ENCODE measurements at regions not wholly inside any gene's neighbourhood (a gene's known extent, or its start where the extent isn't known, plus 50 kb on each side); places are given as distances from the start of the nearest gene placed in this dataset.

DNA sequence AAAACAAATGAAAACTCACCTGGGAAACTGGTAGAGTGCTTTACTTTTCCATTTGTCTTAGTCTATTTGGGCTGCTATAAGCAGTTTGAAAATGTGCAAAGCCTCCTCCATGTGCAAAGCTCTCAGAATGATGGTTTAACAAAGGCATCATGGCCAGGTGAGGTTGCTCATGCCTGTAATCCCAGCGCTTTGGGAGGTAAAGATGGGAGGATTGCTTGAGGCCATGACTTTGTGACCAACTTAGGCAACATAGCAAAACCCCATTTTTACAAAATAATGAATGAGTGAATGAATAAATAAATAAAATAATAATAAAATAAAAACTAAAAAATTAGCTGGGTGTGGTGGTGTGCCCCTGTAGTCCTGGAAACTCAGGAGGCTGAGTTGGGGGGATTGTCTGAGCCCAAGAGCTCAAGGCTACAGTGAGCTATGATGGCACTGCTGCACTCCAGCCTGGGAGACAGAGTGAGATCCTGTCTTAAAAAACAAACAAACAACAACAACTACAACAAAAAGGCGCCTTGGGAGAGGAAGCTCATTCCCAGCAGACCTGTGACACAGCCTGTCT lies 71.8 kb downstream of the MYCN start:
- DNase-seq (ENCODE audit: low read depth, low spot score), result no peak

DNA sequence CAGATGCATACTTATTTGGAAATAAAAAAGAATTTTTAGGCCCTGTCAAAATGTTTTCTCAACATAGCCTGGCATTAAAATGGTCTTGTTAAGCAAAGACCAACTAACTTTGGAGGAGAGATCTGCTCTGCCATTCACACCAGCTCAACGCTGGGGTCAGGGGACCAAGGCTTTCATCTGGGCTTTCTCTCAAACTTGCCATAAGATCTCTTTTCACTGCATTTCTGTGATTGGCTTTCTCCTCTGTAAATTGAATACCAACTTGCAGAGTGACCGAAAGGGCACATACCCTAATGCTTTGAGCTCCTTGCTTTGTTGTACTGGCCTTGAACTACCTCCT lies 71.2 kb downstream of the MYCN start:
- DNase-seq (ENCODE audit: low read depth, low spot score), result no peak

DNA sequence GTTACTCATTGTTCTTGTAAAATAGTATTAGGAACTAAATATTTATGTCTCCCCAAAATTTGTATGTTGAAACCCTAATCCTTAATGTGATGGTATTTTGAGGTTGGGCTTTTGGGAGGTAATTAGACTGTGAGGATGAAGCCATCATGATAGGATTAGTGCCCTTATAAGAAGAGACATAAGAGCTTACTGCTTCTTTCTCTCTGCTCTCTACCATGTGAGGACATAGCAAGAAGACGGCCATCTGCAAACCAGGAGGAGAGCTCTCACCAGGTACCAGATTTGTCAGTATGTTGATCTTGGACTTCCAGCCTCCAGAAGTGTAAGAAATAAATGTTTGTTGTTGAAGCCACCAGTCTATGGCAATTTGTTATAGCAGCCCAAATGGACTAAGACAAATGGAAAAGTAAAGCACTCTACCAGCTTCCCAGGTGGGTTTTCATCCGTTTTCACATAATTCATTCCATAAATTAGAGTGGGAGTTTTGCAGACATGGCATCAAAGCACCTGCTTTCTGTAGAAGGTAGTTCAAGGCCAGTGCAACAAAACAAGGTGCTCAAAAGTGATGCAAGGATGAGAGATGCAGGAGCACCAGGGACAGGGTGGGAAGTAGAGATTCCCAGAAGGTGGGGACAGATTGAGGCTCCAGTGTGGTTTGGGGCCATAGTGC lies 70.7 kb downstream of the MYCN start:
- no peak for DNase-seq (ENCODE audit: low read depth, low spot score)

DNA sequence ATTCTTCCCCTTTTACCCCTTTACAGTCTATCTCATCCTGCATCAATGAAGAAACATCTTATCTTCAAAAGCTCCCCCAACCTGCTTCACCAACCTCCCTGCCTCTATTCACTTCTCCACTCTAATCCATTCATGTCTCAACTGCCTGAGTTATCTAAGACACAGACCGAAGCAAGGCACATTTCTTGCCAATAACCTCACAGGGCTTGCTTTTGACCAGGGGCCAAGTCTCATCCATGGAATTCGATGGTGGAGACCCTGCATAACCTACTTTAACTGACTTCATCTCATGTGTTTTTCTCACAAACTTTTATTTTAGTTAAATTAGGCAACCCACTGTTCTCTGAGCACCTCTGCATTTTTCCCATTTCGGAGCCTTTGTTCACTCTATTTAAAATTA lies 69.7 kb downstream of the MYCN start:
- DNase-seq (ENCODE audit: low read depth, low spot score), result no peak

DNA sequence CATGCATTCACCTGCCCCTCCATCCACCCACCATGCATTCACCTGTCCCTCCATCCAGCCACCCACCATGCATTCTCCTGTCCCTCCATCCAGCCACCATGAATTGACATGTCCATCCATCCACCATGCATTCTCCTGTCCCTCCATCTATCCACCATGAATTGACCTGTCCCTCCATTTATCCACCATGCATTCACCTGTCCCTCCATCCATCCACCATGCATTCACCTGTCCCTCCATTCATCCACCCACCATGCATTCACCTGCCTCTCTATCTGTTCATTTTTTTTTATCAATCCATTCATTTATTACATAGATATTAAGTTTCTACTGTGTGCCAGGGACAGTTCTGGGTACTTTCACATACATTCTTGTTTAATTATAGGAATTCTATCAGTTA lies 69.2 kb downstream of the MYCN start:
- no peak for DNase-seq (ENCODE audit: low read depth, low spot score)

DNA sequence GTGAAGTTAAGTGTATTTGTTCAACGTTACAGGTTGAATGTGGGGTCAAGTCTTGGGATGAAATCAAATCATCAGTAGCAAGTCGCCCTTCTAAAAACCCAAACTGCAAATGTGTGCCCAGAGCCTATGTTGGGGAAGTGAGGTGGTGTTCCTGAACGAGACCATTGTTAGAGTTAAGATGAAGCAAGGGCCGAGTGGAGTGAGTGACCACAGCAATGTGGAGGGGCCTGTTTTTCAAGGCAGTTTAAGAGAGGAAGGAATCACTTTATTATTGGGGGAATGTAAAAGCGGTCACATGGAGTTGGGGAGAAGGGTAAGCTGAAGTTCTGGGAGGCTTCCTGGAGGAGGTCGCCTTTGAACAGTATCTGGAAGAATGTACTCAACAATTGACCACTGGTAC lies 68.5 kb downstream of the MYCN start:
- no peak for DNase-seq (ENCODE audit: low read depth, low spot score)

DNA sequence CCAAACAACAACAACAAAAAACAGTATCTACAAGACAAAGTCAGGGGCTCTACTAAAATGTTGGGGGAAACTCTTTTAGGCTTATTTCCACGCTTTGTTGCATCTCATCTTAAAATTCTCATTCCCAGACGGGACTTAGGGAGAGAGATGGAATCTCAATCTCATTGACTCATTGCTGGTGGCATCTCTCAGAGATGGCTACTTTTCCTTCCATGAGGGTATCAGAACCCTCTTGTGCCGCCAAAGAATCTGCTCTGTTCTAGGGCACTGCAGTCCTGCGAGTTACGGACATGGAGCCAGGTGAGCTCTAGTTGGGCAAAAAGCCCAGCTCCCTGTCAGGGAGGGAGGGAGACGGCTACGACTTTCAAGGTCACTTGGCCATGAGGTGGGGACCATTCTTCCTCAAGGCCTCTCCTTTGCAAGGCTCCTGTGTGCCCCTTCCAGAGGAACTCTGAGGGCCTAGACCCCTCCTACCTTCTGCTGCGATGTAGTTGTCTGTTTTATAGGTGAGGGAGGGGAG lies 68.0 kb downstream of the MYCN start:
- no peak for DNase-seq (ENCODE audit: low read depth, low spot score)

DNA sequence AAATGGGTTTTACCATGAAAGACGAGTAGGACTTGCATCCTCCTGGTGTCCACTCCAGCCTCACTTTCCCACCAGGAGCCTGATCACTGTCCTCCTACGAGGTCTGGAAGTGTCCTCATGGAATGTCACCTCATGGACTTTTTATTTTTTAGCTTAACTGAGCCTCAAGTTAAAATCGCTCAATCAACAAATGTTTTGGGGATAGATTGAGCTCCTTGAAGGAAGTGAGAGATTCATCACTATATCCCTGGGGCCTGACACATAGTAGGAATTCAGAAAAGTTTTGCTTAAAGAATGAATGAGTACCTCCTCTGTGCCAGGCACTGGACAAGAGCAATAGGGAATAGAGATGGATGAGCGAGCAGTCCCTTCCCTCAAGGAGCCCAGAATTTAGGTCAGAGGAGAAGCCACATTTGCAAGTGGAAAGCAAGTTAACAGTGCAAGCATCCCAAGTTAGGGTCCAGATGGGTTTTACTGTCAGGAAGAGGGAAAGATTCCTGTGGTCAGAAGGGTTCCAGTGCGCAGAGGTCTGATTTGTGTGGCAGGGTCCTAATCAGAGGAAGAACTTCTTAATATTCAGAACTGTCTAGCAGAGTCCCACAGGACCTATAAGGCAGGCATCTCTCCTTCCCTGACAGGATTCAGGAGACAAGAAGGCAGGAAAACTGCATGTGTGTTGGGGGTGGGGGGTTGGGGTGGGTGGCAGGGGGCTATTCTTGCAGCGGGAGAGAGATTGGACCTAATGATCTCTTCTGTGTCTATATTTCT lies 67.0 kb downstream of the MYCN start:
- no peak for DNase-seq (ENCODE audit: low read depth, low spot score)

DNA sequence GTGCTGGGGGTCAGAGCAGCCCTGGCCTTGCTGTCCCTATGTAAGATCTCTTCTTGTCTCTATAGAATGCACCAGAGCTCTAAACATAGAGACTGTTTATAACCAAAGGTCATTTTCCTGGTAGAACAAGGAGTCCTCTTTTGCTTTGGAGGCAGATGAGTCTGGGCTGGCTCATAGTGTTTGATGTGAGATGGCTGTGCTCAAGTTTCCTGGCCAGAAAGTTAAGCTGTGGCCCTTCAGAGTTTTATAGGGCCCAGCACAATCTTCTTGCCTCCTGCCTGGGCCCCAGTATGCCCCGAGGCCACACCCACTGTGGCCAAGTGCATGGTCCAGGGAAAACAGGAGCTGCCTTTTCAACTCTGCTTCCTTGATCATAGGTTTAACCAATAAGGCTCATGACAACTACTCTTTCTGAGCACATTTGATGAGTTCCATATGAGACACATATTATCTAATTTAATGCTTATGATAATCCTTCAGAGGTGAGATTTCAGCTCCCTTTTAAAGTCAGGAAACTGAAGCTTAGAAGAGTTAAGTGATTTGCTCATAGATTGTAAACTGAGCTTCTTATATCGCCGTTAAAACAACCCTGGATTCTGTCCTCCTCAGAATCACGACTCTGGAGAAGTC lies 66.3 kb downstream of the MYCN start:
- DNase-seq (ENCODE audit: low read depth, low spot score), result no peak

DNA sequence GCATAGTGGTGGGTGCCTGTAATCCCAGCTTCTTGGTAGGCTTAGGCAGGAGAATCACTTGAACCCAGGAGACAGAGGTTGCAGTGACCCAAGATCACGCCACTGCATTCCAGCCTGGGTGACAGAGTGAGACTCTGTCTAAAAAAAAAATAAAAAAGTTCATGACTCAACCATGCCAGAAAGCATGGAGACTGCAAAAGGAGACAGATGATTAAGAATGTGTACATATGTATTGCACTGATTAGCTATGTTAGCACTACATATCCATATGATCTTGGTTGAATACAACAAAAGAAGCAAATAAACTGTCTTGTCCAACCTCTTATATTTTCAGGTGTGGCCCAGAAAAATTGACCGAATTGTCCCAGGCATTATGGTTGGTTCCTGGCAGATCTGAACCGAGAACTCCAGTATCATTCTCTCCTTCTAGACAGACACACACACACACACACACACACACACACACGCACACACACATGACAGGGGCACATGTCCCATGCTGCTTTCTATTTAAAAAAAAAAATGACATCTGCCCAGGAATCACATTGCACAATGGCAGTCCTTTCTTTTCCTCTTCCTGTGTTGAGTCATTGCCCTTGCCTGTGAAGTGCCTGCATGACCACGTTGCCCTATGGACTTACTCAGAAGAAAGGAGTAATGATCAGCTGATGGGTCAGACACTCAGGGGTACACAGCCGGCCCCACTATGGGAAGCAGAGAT lies 65.6 kb downstream of the MYCN start:
- DNase-seq (ENCODE audit: low read depth, low spot score), result no peak

DNA sequence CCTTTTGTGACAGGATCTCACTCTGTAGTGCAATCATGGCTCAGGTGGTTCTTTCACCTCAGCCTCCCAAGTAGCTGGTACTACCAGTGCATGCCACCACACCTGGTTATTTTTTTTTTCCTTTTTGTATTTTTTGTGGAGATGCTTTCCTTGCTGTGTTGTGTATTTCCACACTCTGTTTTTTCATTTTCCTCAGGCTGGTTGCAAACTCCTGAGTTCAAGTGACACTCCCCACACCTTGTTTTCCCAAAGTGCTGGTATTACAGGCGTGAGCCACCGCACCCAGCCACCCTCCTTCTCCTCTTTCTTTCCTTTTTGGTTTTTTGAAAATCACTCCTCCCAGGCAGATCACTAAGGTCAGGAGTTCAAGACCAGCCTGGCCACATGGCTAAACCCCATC lies 65.0 kb downstream of the MYCN start:
- no peak for DNase-seq (ENCODE audit: low read depth, low spot score)

DNA sequence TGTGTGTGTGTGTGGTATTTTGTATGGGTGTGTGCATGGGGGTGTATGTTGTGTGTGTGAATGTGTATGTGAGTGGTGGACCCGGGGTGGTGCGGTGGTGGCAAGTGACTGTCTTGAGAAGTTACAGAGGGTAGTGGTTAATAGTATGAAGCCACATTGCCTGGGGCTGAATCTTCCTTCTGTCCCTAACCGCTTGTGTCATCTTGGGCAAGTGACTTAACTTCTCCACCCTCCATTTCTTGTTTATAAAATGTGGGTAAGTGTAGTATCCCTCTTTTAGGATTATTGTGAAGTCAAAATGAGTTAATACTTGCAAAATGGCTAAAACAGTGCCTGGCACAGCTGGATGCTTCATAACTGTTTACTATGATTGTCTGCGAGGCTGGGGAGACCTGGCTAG lies 63.5 kb downstream of the MYCN start:
- DNase-seq (ENCODE audit: low read depth, low spot score), result no peak

DNA sequence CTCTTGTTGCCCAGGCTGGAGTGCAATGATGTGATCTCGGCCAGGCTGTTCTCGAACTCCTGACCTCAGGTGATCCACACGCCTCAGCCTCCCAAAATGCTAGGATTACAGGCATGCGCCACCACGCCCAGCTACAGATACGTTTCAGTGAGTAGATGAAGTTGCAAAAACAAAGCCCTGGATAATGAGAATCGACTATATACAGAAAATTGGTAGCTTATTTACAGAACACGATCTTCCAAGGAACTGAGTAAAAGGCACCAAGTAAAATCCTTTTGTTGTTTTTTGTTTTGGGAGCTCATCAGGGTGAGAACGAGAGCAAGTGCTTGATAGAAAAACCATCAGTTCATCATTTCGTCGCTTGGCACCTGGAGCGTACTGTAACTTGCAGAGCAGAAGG lies 62.8 kb downstream of the MYCN start:
- DNase-seq (ENCODE audit: low read depth, low spot score), result no peak

DNA sequence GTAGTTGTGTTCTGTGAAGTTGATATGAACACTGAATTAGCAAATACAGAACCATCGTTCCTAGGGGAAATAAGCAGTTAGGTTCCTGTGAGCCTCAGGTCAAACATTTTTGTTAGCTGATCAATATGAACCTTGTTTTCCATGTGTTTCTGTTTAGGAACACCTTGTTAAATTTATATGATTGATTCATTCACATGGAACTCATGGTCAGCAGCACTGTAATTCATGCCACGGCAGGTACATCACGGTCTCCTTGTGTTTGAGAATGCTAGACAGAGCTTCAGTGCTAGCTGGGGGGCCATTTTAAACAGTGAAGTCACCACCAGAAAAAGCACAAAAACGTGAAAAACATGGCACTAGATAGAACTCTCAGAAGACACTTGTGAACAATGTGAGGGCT lies 62.2 kb downstream of the MYCN start:
- no peak for DNase-seq (ENCODE audit: low read depth, low spot score)

DNA sequence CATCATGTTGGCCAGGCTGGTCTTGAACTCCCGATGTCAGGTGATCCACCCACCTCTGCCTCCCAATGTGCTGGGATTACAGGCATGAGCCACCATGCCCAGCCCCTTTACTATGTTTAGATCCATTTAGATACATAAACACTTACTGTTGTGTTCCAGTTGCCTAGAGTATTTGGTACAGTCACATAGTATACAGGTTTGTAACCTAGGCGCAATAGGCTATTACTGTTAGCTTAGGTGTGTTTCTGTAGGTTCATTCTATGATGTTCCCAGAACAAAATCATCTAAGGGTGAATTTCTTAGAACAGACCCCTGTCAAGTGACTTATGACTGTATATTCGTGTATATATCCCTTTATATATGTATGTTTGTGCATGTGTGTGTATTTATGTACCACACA lies 61.8 kb downstream of the MYCN start:
- no peak for DNase-seq (ENCODE audit: low read depth, low spot score)

DNA sequence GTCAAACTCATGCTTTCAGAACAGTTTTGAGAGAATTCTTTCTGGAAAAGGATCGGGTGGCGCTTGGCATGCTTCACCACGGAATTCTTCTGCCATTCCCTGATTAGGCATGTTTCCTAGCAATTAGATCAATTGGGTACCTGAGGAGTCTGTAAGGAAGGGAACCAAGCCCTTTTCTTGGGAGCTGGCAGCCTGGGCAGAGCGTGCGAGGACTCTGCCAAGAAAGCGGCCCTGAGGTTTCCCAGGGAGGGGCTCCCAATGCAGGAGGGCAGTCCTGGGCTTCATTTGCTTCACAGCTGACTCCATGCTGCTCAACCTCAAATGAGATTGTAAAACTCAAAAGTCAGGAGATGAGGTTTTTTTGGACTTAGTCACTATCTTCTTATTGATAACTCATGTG lies 60.3 kb downstream of the MYCN start:
- DNase-seq (ENCODE audit: low read depth, low spot score), result no peak

DNA sequence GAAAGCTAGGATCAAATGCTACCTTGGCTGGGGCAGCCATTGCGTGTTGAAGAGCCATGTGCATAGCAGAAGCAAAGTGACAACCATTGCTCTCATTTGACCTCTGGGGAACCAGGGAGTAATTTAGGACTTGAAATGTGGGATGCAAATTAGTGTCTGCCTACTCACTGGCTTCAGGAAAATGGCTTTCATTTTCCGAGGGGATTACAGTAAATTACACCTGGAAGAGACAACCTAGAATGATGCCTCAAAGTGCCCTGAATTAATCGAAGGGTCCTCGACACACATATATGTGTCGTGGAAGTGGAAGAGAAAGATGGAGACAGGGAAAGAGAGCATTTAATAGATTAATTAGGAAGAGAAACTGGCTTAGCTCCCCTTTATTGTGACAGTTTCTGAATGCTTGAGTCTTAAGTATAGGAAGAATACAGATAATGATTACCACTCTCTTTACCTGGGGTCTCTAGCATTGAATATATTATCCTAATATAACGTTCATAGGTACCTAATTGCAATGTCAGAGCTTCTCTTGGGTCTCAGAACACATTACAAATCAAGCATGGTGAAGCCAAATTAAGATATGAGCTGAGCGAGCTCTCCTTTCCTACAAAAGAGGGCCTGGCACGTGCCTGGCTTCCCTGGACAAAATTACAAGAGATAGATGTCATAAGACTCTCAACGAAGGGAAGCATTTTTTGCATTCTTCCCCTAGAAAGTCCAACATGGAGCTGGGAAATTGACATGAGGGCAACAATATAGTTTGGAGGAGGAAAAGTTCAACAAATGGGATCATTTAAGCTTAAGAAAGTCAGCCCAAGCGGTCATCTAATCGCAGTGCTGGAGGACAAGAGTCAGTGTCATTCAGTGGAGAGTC lies 59.5 kb downstream of the MYCN start:
- DNase-seq (ENCODE audit: low read depth, low spot score), result no peak

DNA sequence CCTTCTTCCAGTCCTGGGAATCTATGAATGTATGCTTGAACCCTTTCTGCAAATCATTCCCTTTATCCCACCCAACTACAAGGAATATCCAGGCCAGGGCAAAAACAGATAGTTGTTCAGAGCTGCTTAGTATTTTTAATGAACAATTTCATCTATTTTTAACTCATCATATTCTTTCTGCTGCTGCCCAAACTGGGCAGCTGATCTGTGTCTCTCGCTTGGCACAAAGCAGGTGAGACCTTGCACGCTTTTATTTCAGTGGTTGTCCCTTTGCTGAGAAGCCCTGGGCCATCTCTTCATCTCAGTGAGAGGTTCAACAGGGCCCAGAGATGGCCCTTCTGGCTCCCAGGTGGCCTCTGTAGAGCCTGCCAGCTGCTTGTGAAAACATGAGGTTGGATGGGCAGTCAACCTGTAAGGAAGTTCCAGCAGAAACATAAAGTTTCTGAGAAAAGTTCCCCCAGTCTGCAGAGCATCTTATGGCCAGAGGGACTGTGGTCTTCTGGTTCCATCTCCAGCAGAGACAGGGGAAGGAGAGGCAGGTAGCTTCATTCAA lies 57.5 kb downstream of the MYCN start:
- no peak for DNase-seq (ENCODE audit: low read depth, low spot score)

DNA sequence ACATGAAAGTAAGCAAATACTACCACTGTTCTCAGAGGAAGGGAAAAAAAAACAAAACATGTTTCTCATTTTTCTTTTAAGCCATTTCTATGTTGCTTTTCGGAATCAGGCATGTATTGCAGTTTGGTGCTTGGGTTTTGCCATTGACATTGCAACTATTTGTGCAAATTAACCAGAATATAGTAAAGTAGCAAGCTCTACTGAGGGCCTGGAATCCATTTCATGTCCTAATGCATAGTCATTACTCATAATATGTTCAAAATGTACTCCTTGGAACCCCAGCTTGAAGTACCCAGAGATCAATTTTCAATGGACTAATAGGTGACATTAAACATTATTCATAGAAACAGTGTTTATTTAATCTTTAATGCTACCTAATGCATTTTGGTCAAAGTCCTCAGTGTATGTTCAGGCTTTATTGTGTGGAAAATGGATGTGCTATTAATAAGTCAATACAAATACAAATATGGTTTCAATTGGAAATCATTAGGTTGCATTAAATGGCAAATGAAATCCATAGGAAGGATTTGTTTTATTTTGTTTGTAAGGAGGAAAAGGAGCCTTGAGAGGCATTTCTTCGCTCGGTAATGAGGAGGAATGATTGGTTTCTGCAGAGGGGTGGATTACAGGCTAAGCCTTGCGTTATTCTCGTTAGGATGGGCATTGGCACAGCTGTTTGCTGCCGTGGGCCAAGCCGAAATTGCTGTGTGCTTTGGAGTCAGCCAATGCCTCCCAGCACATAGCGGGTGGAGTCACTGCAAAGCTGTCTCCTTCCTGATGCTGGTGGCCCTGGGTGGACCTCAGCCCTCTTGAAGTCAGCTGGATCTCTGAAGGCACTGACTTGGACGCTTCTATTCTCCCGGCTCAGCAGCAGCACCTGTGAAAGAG lies 56.4 kb downstream of the MYCN start:
- no peak for DNase-seq (ENCODE audit: low read depth, low spot score)

Measured in ELF-1 (cell line).